B cell (primary cell): ENCODE measurements at regions not wholly inside any gene's neighbourhood (a gene's known extent, or its start where the extent isn't known, plus 50 kb on each side); places are given as distances from the start of the nearest gene placed in this dataset.

Experiments
- EZH2 ChIP-seq: IDR thresholded peaks from 2 replicates; pipeline ENCODE4 v1.6.1; 2012; ENCODE audit warnings: borderline replicate concordance, low read depth, mild to moderate bottlenecking, moderate library complexity, low read length; ENCODE audit not compliant: insufficient read depth, poor library complexity, severe bottlenecking
- TF ChIP-seq, protein P1 (sequence below): fragments of 200-600 bp; IDR thresholded peaks from one replicate; pipeline ENCODE4 v1.8.0; 2022; ENCODE audit warnings: antibody characterized with exemption, mild to moderate bottlenecking

DNA sequence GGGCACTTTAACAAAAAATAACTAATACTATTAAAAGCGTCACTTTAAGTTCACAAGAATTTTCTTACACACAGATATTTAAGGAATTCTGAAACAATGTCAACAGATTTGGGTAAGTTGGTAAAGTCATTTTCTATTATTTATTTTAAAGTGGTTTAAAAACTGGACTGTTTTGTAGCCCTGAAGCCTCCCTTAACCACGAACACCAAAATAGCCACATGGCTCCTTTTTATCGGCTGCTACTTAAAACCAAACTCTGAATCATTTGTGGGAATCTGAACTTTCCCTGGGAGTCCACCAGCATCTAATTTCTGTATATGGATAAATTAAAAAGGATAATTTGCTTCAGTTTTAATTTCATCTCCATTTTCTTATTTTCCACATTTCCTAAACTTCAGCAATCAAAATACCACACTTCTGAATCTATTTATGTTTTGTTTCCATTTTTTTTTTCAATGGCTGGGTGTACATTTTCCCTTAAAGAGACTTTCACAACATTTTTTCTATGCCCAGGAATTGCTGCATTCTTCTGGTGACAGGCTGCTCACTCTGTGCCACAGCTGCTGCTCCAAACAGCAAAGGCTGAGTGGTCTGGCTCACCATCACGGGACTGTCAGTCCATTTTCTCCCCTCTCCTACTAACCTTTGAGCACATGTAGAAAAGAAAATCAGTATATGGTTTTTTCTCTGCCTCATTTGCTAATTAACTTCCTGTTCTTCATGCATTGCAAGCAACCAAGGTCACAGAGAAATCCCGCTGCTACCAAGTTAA lies 255.5 kb upstream of the KCNJ16 start:
- TF ChIP-seq, protein P1, sequence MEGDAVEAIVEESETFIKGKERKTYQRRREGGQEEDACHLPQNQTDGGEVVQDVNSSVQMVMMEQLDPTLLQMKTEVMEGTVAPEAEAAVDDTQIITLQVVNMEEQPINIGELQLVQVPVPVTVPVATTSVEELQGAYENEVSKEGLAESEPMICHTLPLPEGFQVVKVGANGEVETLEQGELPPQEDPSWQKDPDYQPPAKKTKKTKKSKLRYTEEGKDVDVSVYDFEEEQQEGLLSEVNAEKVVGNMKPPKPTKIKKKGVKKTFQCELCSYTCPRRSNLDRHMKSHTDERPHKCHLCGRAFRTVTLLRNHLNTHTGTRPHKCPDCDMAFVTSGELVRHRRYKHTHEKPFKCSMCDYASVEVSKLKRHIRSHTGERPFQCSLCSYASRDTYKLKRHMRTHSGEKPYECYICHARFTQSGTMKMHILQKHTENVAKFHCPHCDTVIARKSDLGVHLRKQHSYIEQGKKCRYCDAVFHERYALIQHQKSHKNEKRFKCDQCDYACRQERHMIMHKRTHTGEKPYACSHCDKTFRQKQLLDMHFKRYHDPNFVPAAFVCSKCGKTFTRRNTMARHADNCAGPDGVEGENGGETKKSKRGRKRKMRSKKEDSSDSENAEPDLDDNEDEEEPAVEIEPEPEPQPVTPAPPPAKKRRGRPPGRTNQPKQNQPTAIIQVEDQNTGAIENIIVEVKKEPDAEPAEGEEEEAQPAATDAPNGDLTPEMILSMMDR, result no peak
- no peak for TF ChIP-seq EZH2
